ENCODE measurements at regions not wholly inside any gene's neighbourhood (a gene's known extent, or its start where the extent isn't known, plus 50 kb on each side); places are given as distances from the start of the nearest gene placed in this dataset.

DNA sequence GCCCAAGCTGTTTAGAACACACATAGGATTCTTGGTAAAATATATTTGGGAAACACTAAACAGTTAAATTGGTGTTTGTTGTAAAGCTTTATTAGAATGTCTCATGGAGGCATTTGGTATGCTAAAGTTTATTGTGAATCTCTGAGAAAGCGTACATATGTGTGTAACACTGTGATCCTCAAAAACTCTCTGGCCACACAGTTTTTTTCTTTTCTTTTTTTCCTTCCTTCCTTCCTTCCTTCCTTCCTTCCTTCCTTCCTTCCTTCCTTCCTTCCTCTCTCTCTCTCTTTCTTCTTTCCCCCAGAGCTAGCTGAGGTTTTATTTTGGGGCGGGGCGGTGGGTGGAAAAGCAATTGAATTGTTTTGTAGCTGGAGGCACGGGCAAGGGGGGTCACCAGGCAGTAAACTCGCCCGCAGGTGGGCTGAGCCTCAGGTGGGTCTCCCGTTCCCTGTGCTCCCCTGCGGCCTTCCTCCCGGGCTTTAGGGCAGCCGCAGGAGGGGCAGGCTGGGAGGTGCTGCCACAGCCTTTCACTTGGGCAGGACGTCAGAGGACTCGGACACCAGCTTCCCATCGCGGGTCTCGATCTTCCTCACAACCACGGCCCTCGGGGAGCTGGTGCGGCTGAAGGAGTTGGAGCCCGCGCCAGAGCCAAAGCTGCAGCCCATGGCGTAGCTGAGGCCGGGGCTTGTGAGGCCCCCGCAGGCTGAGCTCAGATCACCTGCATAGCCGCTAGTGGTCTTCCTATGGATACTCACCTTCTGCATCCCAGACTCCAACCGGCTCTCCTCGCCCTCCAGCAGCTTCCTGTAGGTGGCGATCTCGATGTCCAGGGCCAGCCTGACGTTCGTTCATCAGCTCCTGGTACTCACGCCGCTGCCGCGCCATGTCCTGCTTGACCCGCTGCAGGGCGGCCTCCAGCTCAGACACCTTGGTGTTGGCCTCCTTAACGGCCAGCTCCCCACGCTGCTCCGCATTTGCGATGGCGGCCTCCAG lies 459.0 kb downstream of the GATA3 start:
- no peak for TF ChIP-seq POLR2A (IDR thresholded peaks at IDR 0.05)
- TF ChIP-seq, protein P1, sequence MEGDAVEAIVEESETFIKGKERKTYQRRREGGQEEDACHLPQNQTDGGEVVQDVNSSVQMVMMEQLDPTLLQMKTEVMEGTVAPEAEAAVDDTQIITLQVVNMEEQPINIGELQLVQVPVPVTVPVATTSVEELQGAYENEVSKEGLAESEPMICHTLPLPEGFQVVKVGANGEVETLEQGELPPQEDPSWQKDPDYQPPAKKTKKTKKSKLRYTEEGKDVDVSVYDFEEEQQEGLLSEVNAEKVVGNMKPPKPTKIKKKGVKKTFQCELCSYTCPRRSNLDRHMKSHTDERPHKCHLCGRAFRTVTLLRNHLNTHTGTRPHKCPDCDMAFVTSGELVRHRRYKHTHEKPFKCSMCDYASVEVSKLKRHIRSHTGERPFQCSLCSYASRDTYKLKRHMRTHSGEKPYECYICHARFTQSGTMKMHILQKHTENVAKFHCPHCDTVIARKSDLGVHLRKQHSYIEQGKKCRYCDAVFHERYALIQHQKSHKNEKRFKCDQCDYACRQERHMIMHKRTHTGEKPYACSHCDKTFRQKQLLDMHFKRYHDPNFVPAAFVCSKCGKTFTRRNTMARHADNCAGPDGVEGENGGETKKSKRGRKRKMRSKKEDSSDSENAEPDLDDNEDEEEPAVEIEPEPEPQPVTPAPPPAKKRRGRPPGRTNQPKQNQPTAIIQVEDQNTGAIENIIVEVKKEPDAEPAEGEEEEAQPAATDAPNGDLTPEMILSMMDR (IDR thresholded peaks at IDR 0.05) = no peak

Data from esophagus squamous epithelium (tissue), 4 donors.